ENCODE measurements at regions not wholly inside any gene's neighbourhood (a gene's known extent, or its start where the extent isn't known, plus 50 kb on each side); places are given as distances from the start of the nearest gene placed in this dataset.

GRCh38 chr22:47570851-47571250 lies 808.4 kb downstream of the TBC1D22A start:
- ChIA-PET CTCF (interaction anchor here (0.6 kb wide), 1 partner anchor 493 kb away, joined by 3 read pairs; no protein-coding TSS in a partner anchor), POLR2A (ENCODE audit: unreplicated experiment) (no interaction called here)
- intact Hi-C loops (cut with micrococcal nuclease): no loop called here
- in situ Hi-C loops (cut with MboI; ENCODE audit: low sequenced_read_pairs): no loop called here
- no TSS peak for BruUV-seq (replicated peaks)
- TF ChIP-seq CEBPB (IDR thresholded peaks at IDR 0.05; ENCODE audit: low read depth, low read length) (no peak), SMC3 (IDR thresholded peaks at IDR 0.05; ENCODE audit: low read depth, low read length) (no peak), MXI1 (IDR thresholded peaks at IDR 0.05; ENCODE audit: borderline replicate concordance, low read depth, low read length) (no peak), CHD1 (IDR thresholded peaks at IDR 0.05; ENCODE audit: low read depth, low read length) (no peak), RAD21 (IDR thresholded peaks at IDR 0.05; ENCODE audit: low read length) (no peak), MAFK (IDR thresholded peaks at IDR 0.05; ENCODE audit: low read depth, low read length) (no peak), FOS (IDR thresholded peaks at IDR 0.05; ENCODE audit: low read depth, low read length) (no peak), NFE2L2 (IDR thresholded peaks at IDR 0.05; ENCODE audit: low read depth, low read length) (no peak)
- TF ChIP-seq, protein P1, sequence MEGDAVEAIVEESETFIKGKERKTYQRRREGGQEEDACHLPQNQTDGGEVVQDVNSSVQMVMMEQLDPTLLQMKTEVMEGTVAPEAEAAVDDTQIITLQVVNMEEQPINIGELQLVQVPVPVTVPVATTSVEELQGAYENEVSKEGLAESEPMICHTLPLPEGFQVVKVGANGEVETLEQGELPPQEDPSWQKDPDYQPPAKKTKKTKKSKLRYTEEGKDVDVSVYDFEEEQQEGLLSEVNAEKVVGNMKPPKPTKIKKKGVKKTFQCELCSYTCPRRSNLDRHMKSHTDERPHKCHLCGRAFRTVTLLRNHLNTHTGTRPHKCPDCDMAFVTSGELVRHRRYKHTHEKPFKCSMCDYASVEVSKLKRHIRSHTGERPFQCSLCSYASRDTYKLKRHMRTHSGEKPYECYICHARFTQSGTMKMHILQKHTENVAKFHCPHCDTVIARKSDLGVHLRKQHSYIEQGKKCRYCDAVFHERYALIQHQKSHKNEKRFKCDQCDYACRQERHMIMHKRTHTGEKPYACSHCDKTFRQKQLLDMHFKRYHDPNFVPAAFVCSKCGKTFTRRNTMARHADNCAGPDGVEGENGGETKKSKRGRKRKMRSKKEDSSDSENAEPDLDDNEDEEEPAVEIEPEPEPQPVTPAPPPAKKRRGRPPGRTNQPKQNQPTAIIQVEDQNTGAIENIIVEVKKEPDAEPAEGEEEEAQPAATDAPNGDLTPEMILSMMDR (conservative IDR thresholded peaks at IDR 0.05; ENCODE audit: low read depth, low read length): no peak
- TF ChIP-seq, protein P2, sequence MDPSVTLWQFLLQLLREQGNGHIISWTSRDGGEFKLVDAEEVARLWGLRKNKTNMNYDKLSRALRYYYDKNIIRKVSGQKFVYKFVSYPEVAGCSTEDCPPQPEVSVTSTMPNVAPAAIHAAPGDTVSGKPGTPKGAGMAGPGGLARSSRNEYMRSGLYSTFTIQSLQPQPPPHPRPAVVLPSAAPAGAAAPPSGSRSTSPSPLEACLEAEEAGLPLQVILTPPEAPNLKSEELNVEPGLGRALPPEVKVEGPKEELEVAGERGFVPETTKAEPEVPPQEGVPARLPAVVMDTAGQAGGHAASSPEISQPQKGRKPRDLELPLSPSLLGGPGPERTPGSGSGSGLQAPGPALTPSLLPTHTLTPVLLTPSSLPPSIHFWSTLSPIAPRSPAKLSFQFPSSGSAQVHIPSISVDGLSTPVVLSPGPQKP (IDR thresholded peaks at IDR 0.05; ENCODE audit: borderline replicate concordance, low read depth, low read length): no peak
- Histone ChIP-seq H4K8ac (ENCODE audit: low read depth in 2 of 2, low read length in 2 of 2) (no peak overlapping the region), H3K23ac (ENCODE audit: low read depth, low read length) (no peak overlapping the region), H2AK5ac (ENCODE audit: low read depth, low read length) (no peak overlapping the region), H3K4me3 (ENCODE audit: insufficient read depth, low read depth, low read length) (no peak overlapping the region), H4K5ac (ENCODE audit: low read depth, low read length) (no peak overlapping the region), H2BK20ac (ENCODE audit: low read depth, low read length) (no peak overlapping the region), H2BK5ac (ENCODE audit: low read depth, low read length, poor library complexity, severe bottlenecking) (no peak overlapping the region), H3K18ac (ENCODE audit: low read depth, low read length) (no peak overlapping the region), H3K79me1 (ENCODE audit: low read depth in 1 of 2, low read length in 2 of 2) (no peaks in the 10 kb centered on the region), H3K9me3 (ENCODE audit: control insufficient read depth, insufficient read depth, low read length) (peaks cover 49% of the 10 kb centered on the region), H3K9me1 (ENCODE audit: insufficient read depth, low read length) (no peaks in the 10 kb centered on the region), H3K4ac (ENCODE audit: low read depth, low read length) (no peak overlapping the region), H2AK9ac (replicated peaks; ENCODE audit: low read depth, low read length, poor library complexity) (no peak overlapping the region), H3K4me1 (ENCODE audit: control insufficient read depth, insufficient read depth, low read length) (no peaks in the 10 kb centered on the region), H3K27me3 (ENCODE audit: control insufficient read depth, insufficient read depth, low read length) (no peaks in the 10 kb centered on the region), H3K56ac (ENCODE audit: extremely low read depth, insufficient read depth, low read length) (no peak overlapping the region), H2AFZ (replicated peaks; ENCODE audit: low read length, poor library complexity) (no peak overlapping the region), H3K36me3 (ENCODE audit: control insufficient read depth, insufficient read depth, low read length) (no peaks in the 10 kb centered on the region), H4K20me1 (ENCODE audit: insufficient read depth, low read length) (no peaks in the 10 kb centered on the region), H3K27ac (ENCODE audit: insufficient read depth, low read length) (no peak overlapping the region), H4K91ac (ENCODE audit: insufficient read depth, low read depth, low read length) (no peak overlapping the region), H3K4me2 (ENCODE audit: low read depth, low read length) (no peak overlapping the region), H2BK15ac (ENCODE audit: low read depth, low read length) (no peak overlapping the region), H3K14ac (replicated peaks; ENCODE audit: low read depth, low read length) (no peak overlapping the region), H2BK120ac (ENCODE audit: low read depth, low read length) (no peak overlapping the region), H3K9ac (ENCODE audit: low read depth, low read length) (no peak overlapping the region)
- no peak for ATAC-seq (ENCODE audit: low read depth)
- no CpG with 5 or more reads among the region's 5 CpGs for WGBS, 2 experiments (ENCODE audit: extremely low coverage in 2 of 2, insufficient read length in 1 of 2)
- dilution Hi-C loops (cut with HindIII; ENCODE audit: low sequenced_read_pairs, unreplicated experiment): no loop called here
- DNase-seq: no peak

All from IMR-90 (cell line).